ENCODE measurements at regions not wholly inside any gene's neighbourhood (a gene's known extent, or its start where the extent isn't known, plus 50 kb on each side); places are given as distances from the start of the nearest gene placed in this dataset.
A peak's percentile ranks its signal among the peaks of the same experiment; 100 is the strongest.

DNA sequence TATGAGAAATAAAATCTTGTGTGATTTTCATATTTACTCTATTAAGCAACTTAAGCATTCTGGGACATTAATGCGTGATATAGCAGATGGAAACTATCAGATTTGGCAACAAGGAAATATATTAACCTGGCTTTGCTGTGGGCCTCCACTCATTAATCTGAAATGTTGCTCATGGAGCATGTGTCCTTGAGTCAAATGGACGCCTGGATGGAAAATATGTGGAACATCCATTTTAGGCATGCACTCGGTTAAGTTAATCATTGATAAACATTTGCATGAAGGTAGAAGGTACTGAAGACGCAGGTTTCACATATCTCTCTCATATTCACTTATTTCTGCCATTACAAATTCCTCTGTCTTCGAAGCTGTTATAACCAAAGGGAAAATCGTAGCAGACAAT is 246.1 kb downstream of the NR2F2 start:
- no peaks in the 10 kb centered on the region for H3K4me1 Mint-ChIP-seq
- no peak for ATAC-seq

GRCh38 chr15:96578393-96578792 is 247.9 kb downstream of the NR2F2 start:
- intact Hi-C loops (cut with micrococcal nuclease) = no loop called here
- POLR2A ChIA-PET = no interaction called here
- Histone ChIP-seq H3K36me3 (ENCODE audit: control insufficient read depth in 2 of 3, insufficient read depth in 3 of 3, low read length in 3 of 3) (no peaks in the 10 kb centered on the region), H3K9me3 (ENCODE audit: control insufficient read depth in 2 of 3, low read length in 3 of 3) (no peaks in the 10 kb centered on the region), H3K27ac (ENCODE audit: low read depth, low read length) (no peak overlapping the region), H3K4me3 (ENCODE audit: low read length) (no peak overlapping the region), H3K27me3 (ENCODE audit: control insufficient read depth in 2 of 2, insufficient read depth in 2 of 2, low read length in 2 of 2) (no peaks in the 10 kb centered on the region), H3K4me1 (ENCODE audit: control insufficient read depth in 2 of 2, insufficient read depth in 2 of 2, low read length in 2 of 2) (no peaks in the 10 kb centered on the region)
- Mint-ChIP-seq H3K4me3 (no peak overlapping the region), H3K4me1 (no peaks in the 10 kb centered on the region), H3K36me3 (no peaks in the 10 kb centered on the region), H3K9me3 (peaks cover 0 to 6% (median 0%) of the 10 kb centered on the region in 11 donors), H3K27me3 (peaks cover 0 to 22% (median 14%) of the 10 kb centered on the region in 5 donors), H3K27ac (no peak overlapping the region)
- CTCF ChIA-PET = no interaction called here
- DNase-seq (no peak), ATAC-seq (no peak)

More for the DNA sequence above, 246.1 kb downstream of the NR2F2 start:
- CTCF ChIA-PET = no interaction called here
- H3K4me3 ChIP-seq (ENCODE audit: low read length) = no peak overlapping the region
- no peaks in the 10 kb centered on the region for H3K4me1 ChIP-seq (ENCODE audit: control insufficient read depth in 2 of 2, insufficient read depth in 2 of 2, low read length in 2 of 2)
- Mint-ChIP-seq H3K4me3 (no peak overlapping the region), H3K36me3 (peaks cover 0 to 4% (median 0%) of the 10 kb centered on the region in 5 donors), H3K27ac (no peak overlapping the region), H3K27me3 (peaks cover 0 to 22% (median 18%) of the 10 kb centered on the region in 5 donors), H3K9me3 (peaks cover 0 to 18% (median under 1%) of the 10 kb centered on the region in 11 donors)
- intact Hi-C loops (cut with micrococcal nuclease) = no loop called here
- no peaks in the 10 kb centered on the region for H3K36me3 ChIP-seq (ENCODE audit: control insufficient read depth in 2 of 3, insufficient read depth in 3 of 3, low read length in 3 of 3)
- H3K9me3 ChIP-seq (ENCODE audit: control insufficient read depth in 2 of 3, low read length in 3 of 3) = no peaks in the 10 kb centered on the region
- H3K27me3 ChIP-seq (ENCODE audit: control insufficient read depth in 2 of 2, insufficient read depth in 2 of 2, low read length in 2 of 2) = no peaks in the 10 kb centered on the region
- H3K27ac ChIP-seq (ENCODE audit: low read depth, low read length) = no peak overlapping the region
- POLR2A ChIA-PET = no interaction called here
- no peak for DNase-seq

DNA sequence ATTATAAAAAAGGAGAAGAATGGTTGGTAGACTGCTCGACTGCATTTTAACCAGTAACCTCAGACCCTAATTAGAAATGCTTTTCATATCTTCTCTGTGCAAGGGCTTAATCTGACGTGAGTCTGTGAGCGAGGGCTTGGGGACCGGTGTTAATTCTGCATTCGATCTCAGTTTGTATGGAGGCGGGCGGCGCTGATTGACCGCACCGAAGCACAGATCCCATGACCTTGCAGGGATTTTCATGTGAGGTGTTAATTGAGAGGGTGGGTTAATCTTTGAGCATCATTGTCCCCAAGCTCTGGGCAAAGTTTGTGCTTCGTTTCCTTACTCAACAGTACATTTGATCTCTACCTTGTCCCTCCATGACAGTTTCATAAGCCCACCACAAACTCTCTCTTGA is 250.9 kb downstream of the NR2F2 start:
- no peak overlapping the region for H3K27ac ChIP-seq (ENCODE audit: low read depth, low read length)
- ATAC-seq (no peak), DNase-seq (no peak)
- intact Hi-C loops (cut with micrococcal nuclease) = loop anchor here in 1 of 2 donors (5.0 kb wide), 1 partner anchor 224 kb away; no protein-coding TSS in a partner anchor
- no peaks in the 10 kb centered on the region for H3K4me1 ChIP-seq (ENCODE audit: control insufficient read depth in 2 of 2, insufficient read depth in 2 of 2, low read length in 2 of 2)
- H3K4me3 ChIP-seq (ENCODE audit: low read length) = no peak overlapping the region
- ChIA-PET POLR2A (no interaction called here), CTCF (no interaction called here)
- no peaks in the 10 kb centered on the region for H3K27me3 ChIP-seq (ENCODE audit: control insufficient read depth in 2 of 2, insufficient read depth in 2 of 2, low read length in 2 of 2)
- H3K9me3 ChIP-seq (ENCODE audit: control insufficient read depth in 2 of 3, low read length in 3 of 3) = no peaks in the 10 kb centered on the region
- H3K4me1 Mint-ChIP-seq = no peaks in the 10 kb centered on the region
- H3K36me3 ChIP-seq (ENCODE audit: control insufficient read depth in 2 of 3, insufficient read depth in 3 of 3, low read length in 3 of 3) = no peaks in the 10 kb centered on the region
- H3K9me3 Mint-ChIP-seq = peaks cover 0 to 4% (median 0%) of the 10 kb centered on the region in 11 donors
- H3K36me3 Mint-ChIP-seq = no peaks in the 10 kb centered on the region
- no peak overlapping the region for H3K4me3 Mint-ChIP-seq
- H3K27ac Mint-ChIP-seq = no peak overlapping the region
- peaks cover 0 to 20% (median 5%) of the 10 kb centered on the region in 5 donors for H3K27me3 Mint-ChIP-seq

GRCh38 chr15:96582473-96582872 is 252.0 kb downstream of the NR2F2 start:
- Mint-ChIP-seq H3K27ac (no peak overlapping the region), H3K4me3 (no peak overlapping the region), H3K36me3 (no peaks in the 10 kb centered on the region), H3K27me3 (peaks cover 0 to 16% (median 0%) of the 10 kb centered on the region in 5 donors), H3K9me3 (peaks cover 0 to 4% (median 0%) of the 10 kb centered on the region in 11 donors), H3K4me1 (no peaks in the 10 kb centered on the region)
- ATAC-seq (no peak), DNase-seq (no peak)
- Histone ChIP-seq H3K4me3 (ENCODE audit: low read length) (no peak overlapping the region), H3K36me3 (ENCODE audit: control insufficient read depth in 2 of 3, insufficient read depth in 3 of 3, low read length in 3 of 3) (no peaks in the 10 kb centered on the region), H3K27ac (ENCODE audit: low read depth, low read length) (no peak overlapping the region), H3K27me3 (ENCODE audit: control insufficient read depth in 2 of 2, insufficient read depth in 2 of 2, low read length in 2 of 2) (no peaks in the 10 kb centered on the region), H3K4me1 (ENCODE audit: control insufficient read depth in 2 of 2, insufficient read depth in 2 of 2, low read length in 2 of 2) (no peaks in the 10 kb centered on the region), H3K9me3 (ENCODE audit: control insufficient read depth in 2 of 3, low read length in 3 of 3) (no peaks in the 10 kb centered on the region)
- POLR2A ChIA-PET = no interaction called here
- intact Hi-C loops (cut with micrococcal nuclease) = loop anchor here in 1 of 2 donors (5.0 kb wide), 1 partner anchor 225 kb away; no protein-coding TSS in a partner anchor
- CTCF ChIA-PET = no interaction called here

DNA sequence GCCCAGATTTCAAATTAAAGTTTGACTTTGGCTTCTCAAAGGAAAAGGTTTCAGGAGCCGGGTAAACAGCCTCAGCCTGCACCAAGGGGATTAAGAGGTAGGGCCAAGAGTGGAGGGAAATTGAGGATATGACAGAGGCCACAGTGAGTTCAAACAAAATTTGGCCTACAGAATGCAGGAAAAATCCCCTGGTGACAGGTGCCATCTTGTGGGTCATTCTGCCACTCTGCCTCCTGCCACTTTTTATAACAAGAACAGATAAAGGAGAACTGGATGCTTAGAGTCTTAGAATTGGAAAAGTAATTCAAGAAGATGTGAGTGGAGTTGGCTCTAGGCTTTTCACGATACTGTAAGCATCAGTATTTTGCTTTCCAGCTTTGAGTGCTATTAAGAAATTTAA is 253.2 kb downstream of the NR2F2 start:
- CTCF ChIA-PET = no interaction called here

DNA sequence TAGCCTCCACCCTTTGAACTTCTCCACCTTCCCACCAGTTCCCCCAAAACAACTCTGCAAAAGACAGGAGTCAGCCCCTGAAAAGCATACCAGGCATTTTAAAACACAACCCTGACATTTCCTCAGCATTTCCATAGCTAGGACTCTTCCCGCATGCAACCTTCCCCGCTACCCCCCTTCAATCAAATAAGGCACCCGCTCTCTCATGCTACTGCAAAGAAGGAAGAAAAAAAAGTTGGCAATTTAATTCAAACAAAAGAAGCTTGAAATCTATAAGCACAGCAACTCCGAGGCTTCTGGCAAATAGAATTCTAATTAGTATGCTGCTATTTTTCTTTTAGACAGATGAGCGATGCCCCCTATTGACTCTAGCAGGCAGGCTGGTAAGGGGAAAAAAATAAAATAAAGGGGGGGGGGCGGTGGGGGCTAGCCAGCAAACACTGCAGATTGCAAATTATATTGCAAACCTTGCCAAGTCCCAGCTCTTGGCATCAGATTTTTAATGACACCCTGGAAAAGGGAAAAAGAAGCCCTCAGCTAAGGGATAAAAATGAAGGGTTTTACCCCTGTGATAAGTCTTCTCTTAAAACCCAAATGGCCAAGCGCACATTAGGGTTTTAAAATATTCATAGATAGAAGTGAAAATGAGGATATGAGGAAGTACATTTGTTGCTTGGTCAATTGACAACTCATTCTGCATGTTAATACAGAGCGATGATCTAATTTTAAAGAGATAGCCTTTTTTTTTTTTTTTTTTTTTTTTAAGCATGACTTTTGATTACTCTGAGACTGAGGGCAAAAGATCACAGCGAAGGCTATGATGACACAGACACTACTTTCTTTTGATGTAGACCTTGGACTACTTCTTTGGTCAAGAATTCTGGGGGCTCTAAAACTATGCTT is 255.2 kb downstream of the NR2F2 start:
- CTCF ChIA-PET = interaction anchor here (0.7 kb wide), 1 partner anchor 109 kb away, joined by 4 read pairs; no protein-coding TSS in a partner anchor
- peak; percentile 63 for ATAC-seq
- Histone ChIP-seq H3K4me1 (ENCODE audit: control insufficient read depth in 2 of 2, insufficient read depth in 2 of 2, low read length in 2 of 2) (no peaks in the 10 kb centered on the region), H3K9me3 (ENCODE audit: control insufficient read depth in 2 of 3, low read length in 3 of 3) (no peaks in the 10 kb centered on the region), H3K36me3 (ENCODE audit: control insufficient read depth in 2 of 3, insufficient read depth in 3 of 3, low read length in 3 of 3) (no peaks in the 10 kb centered on the region), H3K4me3 (ENCODE audit: low read length) (no peak overlapping the region), H3K27ac (ENCODE audit: low read depth, low read length) (no peak overlapping the region), H3K27me3 (ENCODE audit: control insufficient read depth in 2 of 2, insufficient read depth in 2 of 2, low read length in 2 of 2) (no peaks in the 10 kb centered on the region)
- POLR2A ChIA-PET = no interaction called here
- Mint-ChIP-seq H3K4me3 (no peak overlapping the region), H3K9me3 (peaks cover 0 to 4% (median 0%) of the 10 kb centered on the region in 11 donors), H3K36me3 (no peaks in the 10 kb centered on the region), H3K4me1 (no peaks in the 10 kb centered on the region), H3K27ac (no peak overlapping the region), H3K27me3 (peaks cover 0 to 13% (median 4%) of the 10 kb centered on the region in 5 donors)
- intact Hi-C loops (cut with micrococcal nuclease) = no loop called here
- no peak for DNase-seq

More for the DNA sequence above, 253.2 kb downstream of the NR2F2 start:
- Mint-ChIP-seq H3K4me1 (no peaks in the 10 kb centered on the region), H3K27ac (no peak overlapping the region), H3K4me3 (no peak overlapping the region), H3K27me3 (peaks cover 0 to 12% (median 0%) of the 10 kb centered on the region in 5 donors), H3K36me3 (no peaks in the 10 kb centered on the region), H3K9me3 (peaks cover 0 to 4% (median 0%) of the 10 kb centered on the region in 11 donors)
- Histone ChIP-seq H3K36me3 (ENCODE audit: control insufficient read depth in 2 of 3, insufficient read depth in 3 of 3, low read length in 3 of 3) (no peaks in the 10 kb centered on the region), H3K27me3 (ENCODE audit: control insufficient read depth in 2 of 2, insufficient read depth in 2 of 2, low read length in 2 of 2) (no peaks in the 10 kb centered on the region), H3K27ac (ENCODE audit: low read depth, low read length) (no peak overlapping the region), H3K4me1 (ENCODE audit: control insufficient read depth in 2 of 2, insufficient read depth in 2 of 2, low read length in 2 of 2) (no peaks in the 10 kb centered on the region), H3K4me3 (ENCODE audit: low read length) (no peak overlapping the region), H3K9me3 (ENCODE audit: control insufficient read depth in 2 of 3, low read length in 3 of 3) (no peaks in the 10 kb centered on the region)
- POLR2A ChIA-PET = no interaction called here
- DNase-seq = no peak
- no peak for ATAC-seq
- intact Hi-C loops (cut with micrococcal nuclease) = loop anchor here in 1 of 2 donors (5.0 kb wide), 1 partner anchor 226 kb away; no protein-coding TSS in a partner anchor
